IPS-20b (cell line): ENCODE measurements at regions not wholly inside any gene's neighbourhood (a gene's known extent, or its start where the extent isn't known, plus 50 kb on each side); places are given as distances from the start of the nearest gene placed in this dataset.

Experiments
- H3K27ac ChIP-seq: one replicate; pipeline ENCODE4 v1.5.1; 2013; ENCODE audit warnings: low read length
- H3K27me3 ChIP-seq: 2 replicates; pipeline ENCODE4 v1.6.1; 2013; ENCODE audit warnings: mild to moderate bottlenecking, low read length, inconsistent platforms; ENCODE audit not compliant: insufficient read depth
- H3K36me3 ChIP-seq: 2 replicates; pipeline ENCODE4 v1.6.1; 2013; ENCODE audit warnings: low read depth, mild to moderate bottlenecking, inconsistent platforms, low read length, moderate library complexity; ENCODE audit not compliant: insufficient read depth
- H3K4me1 ChIP-seq: 2 replicates; pipeline ENCODE4 v1.6.1; 2013; ENCODE audit warnings: mild to moderate bottlenecking, control low read depth, inconsistent platforms, low read length, moderate library complexity; ENCODE audit not compliant: insufficient read depth
- H3K4me3 ChIP-seq: 2 replicates; pipeline ENCODE4 v1.5.1; 2013; ENCODE audit warnings: mild to moderate bottlenecking, low read length, inconsistent platforms
- H3K9ac ChIP-seq: 2 replicates; pipeline ENCODE4 v1.6.1; 2013; ENCODE audit warnings: low read depth, mild to moderate bottlenecking, inconsistent platforms, low read length, moderate library complexity
- H3K9me3 ChIP-seq: 2 replicates; pipeline ENCODE4 v1.6.1; 2013; ENCODE audit warnings: mild to moderate bottlenecking, low read depth, low read length, inconsistent platforms; ENCODE audit not compliant: insufficient read depth

GRCh38 chr12:98188650-98189077, 326.7 kb upstream of the TMPO start:
- Histone ChIP-seq H3K27ac (no peak overlapping the region), H3K9me3 (no peaks in the 10 kb centered on the region), H3K36me3 (no peaks in the 10 kb centered on the region), H3K9ac (no peak overlapping the region), H3K27me3 (no peaks in the 10 kb centered on the region), H3K4me1 (0 out of 2 replicates have a peak, but pooled peaks cover 1% of the 10 kb centered on the region), H3K4me3 (no peak overlapping the region)

- H3K27ac ChIP-seq = no peak overlapping the region
- no peak overlapping the region for H3K4me3 ChIP-seq
- H3K9ac ChIP-seq = no peak overlapping the region
- no peaks in the 10 kb centered on the region for H3K27me3 ChIP-seq
- H3K4me1 ChIP-seq = peaks cover 2% of the 10 kb centered on the region; the same call in 1 of the 2 replicates
- H3K36me3 ChIP-seq = no peaks in the 10 kb centered on the region
- no peaks in the 10 kb centered on the region for H3K9me3 ChIP-seq
Observed at GRCh38 chr12:98194591-98194990, 320.8 kb upstream of the TMPO start.

GRCh38 chr12:98198261-98198982, 317.0 kb upstream of the TMPO start:
- Histone ChIP-seq H3K27ac (no peak overlapping the region), H3K36me3 (no peaks in the 10 kb centered on the region), H3K4me1 (peaks cover 2% of the 10 kb centered on the region; the same call in 1 of the 2 replicates), H3K9me3 (no peaks in the 10 kb centered on the region; the same call in 1 of the 2 replicates), H3K27me3 (no peaks in the 10 kb centered on the region), H3K9ac (no peak overlapping the region), H3K4me3 (no peak overlapping the region)

GRCh38 chr12:98208816-98209215, 306.6 kb upstream of the TMPO start:
- Histone ChIP-seq H3K36me3 (no peaks in the 10 kb centered on the region), H3K9ac (no peak overlapping the region), H3K4me3 (no peak overlapping the region), H3K27me3 (no peaks in the 10 kb centered on the region), H3K27ac (no peak overlapping the region), H3K9me3 (no peaks in the 10 kb centered on the region), H3K4me1 (peaks cover 3% of the 10 kb centered on the region; the same call in 1 of the 2 replicates)

GRCh38 chr12:98211909-98212695, 303.3 kb upstream of the TMPO start:
- H3K27me3 ChIP-seq = no peaks in the 10 kb centered on the region

GRCh38 chr12:98213556-98213955, 301.8 kb upstream of the TMPO start:
- no peaks in the 10 kb centered on the region for H3K36me3 ChIP-seq
- no peak overlapping the region for H3K4me3 ChIP-seq
- H3K27me3 ChIP-seq = no peaks in the 10 kb centered on the region
- no peak overlapping the region for H3K27ac ChIP-seq
- no peak overlapping the region for H3K9ac ChIP-seq
- H3K4me1 ChIP-seq = peaks cover 3% of the 10 kb centered on the region; the same call in 1 of the 2 replicates
- no peaks in the 10 kb centered on the region for H3K9me3 ChIP-seq

More at GRCh38 chr12:98211909-98212695, 303.3 kb upstream of the TMPO start:
- no peak overlapping the region for H3K9ac ChIP-seq
- H3K9me3 ChIP-seq = no peaks in the 10 kb centered on the region
- no peak overlapping the region for H3K4me3 ChIP-seq
- no peak overlapping the region for H3K27ac ChIP-seq
- H3K36me3 ChIP-seq = no peaks in the 10 kb centered on the region
- peaks cover 3% of the 10 kb centered on the region; the same call in 1 of the 2 replicates for H3K4me1 ChIP-seq

- no peak overlapping the region for H3K4me3 ChIP-seq
- H3K9ac ChIP-seq = no peak overlapping the region
- no peak overlapping the region for H3K27ac ChIP-seq
- H3K4me1 ChIP-seq = peaks cover 18% of the 10 kb centered on the region
- no peaks in the 10 kb centered on the region for H3K9me3 ChIP-seq
- H3K27me3 ChIP-seq = no peaks in the 10 kb centered on the region
- H3K36me3 ChIP-seq = no peaks in the 10 kb centered on the region
Observed at GRCh38 chr12:98217257-98217656, 298.1 kb upstream of the TMPO start.

- Histone ChIP-seq H3K4me3 (no peak overlapping the region), H3K27me3 (no peaks in the 10 kb centered on the region), H3K36me3 (no peaks in the 10 kb centered on the region), H3K27ac (no peak overlapping the region), H3K4me1 (peaks cover 15% of the 10 kb centered on the region), H3K9ac (no peak overlapping the region), H3K9me3 (no peaks in the 10 kb centered on the region)
Observed at GRCh38 chr12:98220636-98221035, 294.8 kb upstream of the TMPO start.

- Histone ChIP-seq H3K36me3 (no peaks in the 10 kb centered on the region), H3K27me3 (no peaks in the 10 kb centered on the region), H3K9ac (no peak overlapping the region), H3K27ac (no peak overlapping the region), H3K4me3 (no peak overlapping the region), H3K4me1 (peaks cover 15% of the 10 kb centered on the region), H3K9me3 (no peaks in the 10 kb centered on the region)
Observed at GRCh38 chr12:98221243-98221808, 294.1 kb upstream of the TMPO start.

- no peaks in the 10 kb centered on the region for H3K36me3 ChIP-seq
- no peak overlapping the region for H3K4me3 ChIP-seq
- peaks cover 15% of the 10 kb centered on the region for H3K4me1 ChIP-seq
- H3K27ac ChIP-seq = no peak overlapping the region
- no peak overlapping the region for H3K9ac ChIP-seq
- H3K9me3 ChIP-seq = no peaks in the 10 kb centered on the region
- no peaks in the 10 kb centered on the region for H3K27me3 ChIP-seq
Observed at GRCh38 chr12:98222135-98222534, 293.3 kb upstream of the TMPO start.

GRCh38 chr12:98224584-98225221, 290.7 kb upstream of the TMPO start:
- Histone ChIP-seq H3K27me3 (no peaks in the 10 kb centered on the region), H3K36me3 (no peaks in the 10 kb centered on the region), H3K27ac (no peak overlapping the region), H3K4me1 (peaks cover 6% of the 10 kb centered on the region), H3K9me3 (no peaks in the 10 kb centered on the region), H3K4me3 (no peak overlapping the region), H3K9ac (no peak overlapping the region)
